Type B pancreatic cell (in vitro differentiated cells): ENCODE measurements at regions not wholly inside any gene's neighbourhood (a gene's known extent, or its start where the extent isn't known, plus 50 kb on each side); places are given as distances from the start of the nearest gene placed in this dataset.

ENCODE experiments used
- DNase-seq: peaks from one replicate; pipeline ENCODE4 v3.0.0; 2021; ENCODE audit warnings: mixed read lengths; ENCODE audit not compliant: unreplicated experiment; ENCODE audit errors: extremely low spot score
- H3K27ac Mint-ChIP-seq: 2 replicates; pipeline ENCODE4 v1.8.0; 2021; ENCODE audit warnings: mild to moderate bottlenecking, mixed read lengths
- H3K27me3 Mint-ChIP-seq: 2 replicates; pipeline ENCODE4 v1.8.0; 2021; ENCODE audit warnings: mixed read lengths
- H3K36me3 Mint-ChIP-seq: 2 replicates; pipeline ENCODE4 v1.8.0; 2021; ENCODE audit warnings: mixed read lengths
- H3K4me1 Mint-ChIP-seq: one replicate; pipeline ENCODE4 v1.8.0; 2021; ENCODE audit warnings: mixed read lengths; ENCODE audit not compliant: unreplicated experiment
- H3K4me3 Mint-ChIP-seq: 2 replicates; pipeline ENCODE4 v1.8.0; 2021; ENCODE audit warnings: mild to moderate bottlenecking, mixed read lengths
- H3K9me3 Mint-ChIP-seq: 2 replicates; pipeline ENCODE4 v1.8.0; 2021; ENCODE audit warnings: mixed read lengths
- CTCF ChIP-seq: fragments of 200-600 bp; sonication (generic); conservative IDR thresholded peaks from 2 replicates; pipeline ENCODE4 v1.5.0; 2021; ENCODE audit warnings: antibody characterized with exemption, mild to moderate bottlenecking

- H3K27ac Mint-ChIP-seq = no peak overlapping the region
- no peaks in the 10 kb centered on the region for H3K27me3 Mint-ChIP-seq
- no peak overlapping the region for H3K4me3 Mint-ChIP-seq
- TF ChIP-seq CTCF = no peak
- peaks cover 7% of the 10 kb centered on the region for H3K4me1 Mint-ChIP-seq
- H3K36me3 Mint-ChIP-seq = no peaks in the 10 kb centered on the region
- no peak for DNase-seq
- H3K9me3 Mint-ChIP-seq = peaks cover 3% of the 10 kb centered on the region
Observed at GRCh38 chr2:133711806-133712205, 143.5 kb upstream of the NCKAP5 start.

- no peaks in the 10 kb centered on the region for H3K27me3 Mint-ChIP-seq
- H3K4me3 Mint-ChIP-seq = no peak overlapping the region
- H3K4me1 Mint-ChIP-seq = peaks cover 7% of the 10 kb centered on the region
- DNase-seq = no peak
- H3K27ac Mint-ChIP-seq = no peak overlapping the region
- peaks cover 3% of the 10 kb centered on the region for H3K9me3 Mint-ChIP-seq
- no peaks in the 10 kb centered on the region for H3K36me3 Mint-ChIP-seq
- TF ChIP-seq CTCF = no peak
Observed at GRCh38 chr2:133712369-133712768, 144.1 kb upstream of the NCKAP5 start.

- H3K27ac Mint-ChIP-seq = no peak overlapping the region
- H3K27me3 Mint-ChIP-seq = no peaks in the 10 kb centered on the region
- H3K9me3 Mint-ChIP-seq = peaks cover 3% of the 10 kb centered on the region
- no peak for DNase-seq
- no peaks in the 10 kb centered on the region for H3K36me3 Mint-ChIP-seq
- H3K4me1 Mint-ChIP-seq = peaks cover 7% of the 10 kb centered on the region
- TF ChIP-seq CTCF = no peak
- no peak overlapping the region for H3K4me3 Mint-ChIP-seq
Observed at GRCh38 chr2:133713049-133713580, 144.9 kb upstream of the NCKAP5 start.

GRCh38 chr2:133716166-133716565 lies 147.9 kb upstream of the NCKAP5 start:
- Mint-ChIP-seq H3K27ac (no peak overlapping the region), H3K4me1 (peaks cover 3% of the 10 kb centered on the region), H3K9me3 (no peaks in the 10 kb centered on the region), H3K4me3 (no peak overlapping the region), H3K27me3 (no peaks in the 10 kb centered on the region), H3K36me3 (no peaks in the 10 kb centered on the region)
- TF ChIP-seq CTCF = no peak
- no peak for DNase-seq

- H3K36me3 Mint-ChIP-seq = no peaks in the 10 kb centered on the region
- no peak overlapping the region for H3K27ac Mint-ChIP-seq
Observed at GRCh38 chr2:133717497-133717896, 149.2 kb upstream of the NCKAP5 start.

More at GRCh38 chr2:133717497-133717896, 149.2 kb upstream of the NCKAP5 start:
- no peaks in the 10 kb centered on the region for H3K4me1 Mint-ChIP-seq
- no peak for DNase-seq
- no peak overlapping the region for H3K4me3 Mint-ChIP-seq
- TF ChIP-seq CTCF = no peak
- H3K9me3 Mint-ChIP-seq = no peaks in the 10 kb centered on the region
- no peaks in the 10 kb centered on the region for H3K27me3 Mint-ChIP-seq
